Heart right ventricle (tissue), 16 donors: ENCODE measurements at regions not wholly inside any gene's neighbourhood (a gene's known extent, or its start where the extent isn't known, plus 50 kb on each side); places are given as distances from the start of the nearest gene placed in this dataset.

Experiments used
- ATAC-seq, 8 donors: fragments of 200-7000 bp; cut with Tn5 transposase; one replicate each; pipeline ENCODE4 v1.9.1; 2020; ENCODE audit warnings: mild to moderate bottlenecking in 8 of 8, moderate library complexity in 8 of 8, moderate number of reproducible peaks in 1 of 8
- DNase-seq, 2 donors: peaks; one replicate each; pipeline ENCODE4 v3.0.0-alpha.2; 2020
- H3K27ac ChIP-seq, 10 donors: fragments of 200-600 bp; sonication (generic) in 2 of 10; one replicate each; pipeline versions ENCODE4 v1.5.0 to v1.8.0; 2020 to 2022; ENCODE audit warnings: mild to moderate bottlenecking in 3 of 10
- H3K27me3 ChIP-seq, 7 donors: fragments of 200-600 bp; one replicate each; pipeline ENCODE4 v1.8.0; 2021 to 2022; ENCODE audit warnings: mild to moderate bottlenecking in 2 of 7
- H3K36me3 ChIP-seq, 9 donors: fragments of 200-600 bp; sonication (generic) in 1 of 9; one replicate each; pipeline versions ENCODE4 v1.5.0 to v1.8.0; 2020 to 2022; ENCODE audit warnings: mild to moderate bottlenecking in 2 of 9
- H3K4me1 ChIP-seq, 9 donors: fragments of 200-600 bp; sonication (generic) in 1 of 9; one replicate each; pipeline versions ENCODE4 v1.5.0 to v1.8.0; 2020 to 2022; ENCODE audit warnings: mild to moderate bottlenecking in 4 of 9
- H3K4me3 ChIP-seq, 10 donors: fragments of 200-600 bp; sonication (generic) in 2 of 10; one replicate each; pipeline versions ENCODE4 v1.5.0 to v1.8.0; 2020 to 2022; ENCODE audit warnings: mild to moderate bottlenecking in 7 of 10, moderate library complexity in 2 of 10
- H3K9me3 ChIP-seq, 11 donors: fragments of 200-600 bp in 10 of 11; sonication (generic) in 2 of 11; one replicate each; pipeline versions ENCODE4 v1.5.0 to v1.8.0; 2013 to 2022; ENCODE audit warnings: mild to moderate bottlenecking in 2 of 11, control low read depth in 1 of 11, moderate library complexity in 1 of 11
- WGBS, 2 donors: extraction: QIAGEN DNeasy Blood & Tissue Kit; methylation state at CpG; one replicate each; pipeline ENCODE4 v1.1.7; 2013; ENCODE audit warnings: inconsistent platforms in 1 of 2; 5-methylcytosine and 5-hydroxymethylcytosine counted together
- intact Hi-C, 10 donors: fragments of 100-400 bp; cut with DNase I; formaldehyde crosslinking; loops; one replicate each; pipeline versions ENCODE4 v1.11.1 to v1.14.2; 2022
- TF ChIP-seq, protein P1 (sequence below), 9 donors: fragments of 200-600 bp; sonication (generic) in 2 of 9; IDR thresholded peaks; one replicate each; pipeline versions ENCODE4 v1.5.0 to v1.8.0; 2021 to 2022; ENCODE audit warnings: antibody characterized with exemption in 9 of 9, mild to moderate bottlenecking in 5 of 9, moderate library complexity in 1 of 9
- donor health status: Arrhythmogenic right ventricular cardiomyopathy.
- donor health status: ischemic (EF 13 %, LVEDD 7.1; RV severe dilation, severe dysfunction).
- donor health status: healthy with polysubstance abuse.
- donor health status: DM: no; HTN: yes; CAD: no.
- donor health status: DM: no; HTN: no; CAD: no.
- donor health status: ischemic (EF 25% LVEDD 6.9; RV normal size, moderate dysfunction).
- donor health status: ischemic (EF 25% LVEDD 5.7; RV mildly dilated, moderate dysfunction).
- donor health status: healthy.
- donor health status: DM: yes; HTN: yes; CAD: no.
- donor health status: Ischemic cardiomyopathy.
- donor health status: ischemic (EF 35%, LVEDD 5.7; RV mildly dilated, moderate dysfunction).
- donor health status: nonischemic (EF 11% LVEDD 7.7; RV severe dilation, severe dysfunction).
- donor health status: DM: yes; HTN: yes; CAD: no.
- donor health status: PGD.
- donor health status: ischemic (EF 29% LVEDD 5.4; RV normal size, mild dysfunction).
- donor health status: nonischemic (EF 23%, LVEDD 6.1; RV moderate dilation, normal function).

DNA sequence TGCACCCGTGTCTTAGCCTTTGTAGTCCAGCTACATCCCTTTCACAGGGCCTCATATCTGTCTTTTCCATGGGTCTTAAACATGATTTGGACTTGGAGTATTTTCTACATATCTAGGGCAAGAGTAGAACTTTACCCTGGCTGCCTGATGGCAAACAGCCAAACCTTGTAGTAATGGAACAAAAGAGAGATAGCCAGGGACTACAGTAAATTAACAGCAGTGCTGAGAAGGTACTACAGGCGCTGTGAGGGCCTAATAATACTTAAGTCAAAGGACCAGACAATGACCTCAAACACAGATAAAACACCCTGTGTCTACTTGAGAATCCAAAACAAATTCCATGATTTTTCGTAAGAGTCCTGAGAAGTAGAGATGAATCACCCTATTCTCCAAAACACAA lies 111.0 kb upstream of the WDR17 start:
- ATAC-seq (no peak), DNase-seq (no peak)
- Histone ChIP-seq H3K36me3 (no peaks in the 10 kb centered on the region), H3K27ac (no peak overlapping the region), H3K4me3 (no peak overlapping the region), H3K27me3 (no peaks in the 10 kb centered on the region), H3K9me3 (no peaks in the 10 kb centered on the region), H3K4me1 (no peaks in the 10 kb centered on the region)
- TF ChIP-seq, protein P1, sequence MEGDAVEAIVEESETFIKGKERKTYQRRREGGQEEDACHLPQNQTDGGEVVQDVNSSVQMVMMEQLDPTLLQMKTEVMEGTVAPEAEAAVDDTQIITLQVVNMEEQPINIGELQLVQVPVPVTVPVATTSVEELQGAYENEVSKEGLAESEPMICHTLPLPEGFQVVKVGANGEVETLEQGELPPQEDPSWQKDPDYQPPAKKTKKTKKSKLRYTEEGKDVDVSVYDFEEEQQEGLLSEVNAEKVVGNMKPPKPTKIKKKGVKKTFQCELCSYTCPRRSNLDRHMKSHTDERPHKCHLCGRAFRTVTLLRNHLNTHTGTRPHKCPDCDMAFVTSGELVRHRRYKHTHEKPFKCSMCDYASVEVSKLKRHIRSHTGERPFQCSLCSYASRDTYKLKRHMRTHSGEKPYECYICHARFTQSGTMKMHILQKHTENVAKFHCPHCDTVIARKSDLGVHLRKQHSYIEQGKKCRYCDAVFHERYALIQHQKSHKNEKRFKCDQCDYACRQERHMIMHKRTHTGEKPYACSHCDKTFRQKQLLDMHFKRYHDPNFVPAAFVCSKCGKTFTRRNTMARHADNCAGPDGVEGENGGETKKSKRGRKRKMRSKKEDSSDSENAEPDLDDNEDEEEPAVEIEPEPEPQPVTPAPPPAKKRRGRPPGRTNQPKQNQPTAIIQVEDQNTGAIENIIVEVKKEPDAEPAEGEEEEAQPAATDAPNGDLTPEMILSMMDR (IDR thresholded peaks at IDR 0.05): no peak
- intact Hi-C loops: loop anchor here in 1 of 10 donors (10.0 kb wide), 1 partner anchor 390 kb away; no protein-coding TSS in a partner anchor
- 62 to 65% methylated on average over 3 of the region's 3 CpGs for WGBS, 2 donors

DNA sequence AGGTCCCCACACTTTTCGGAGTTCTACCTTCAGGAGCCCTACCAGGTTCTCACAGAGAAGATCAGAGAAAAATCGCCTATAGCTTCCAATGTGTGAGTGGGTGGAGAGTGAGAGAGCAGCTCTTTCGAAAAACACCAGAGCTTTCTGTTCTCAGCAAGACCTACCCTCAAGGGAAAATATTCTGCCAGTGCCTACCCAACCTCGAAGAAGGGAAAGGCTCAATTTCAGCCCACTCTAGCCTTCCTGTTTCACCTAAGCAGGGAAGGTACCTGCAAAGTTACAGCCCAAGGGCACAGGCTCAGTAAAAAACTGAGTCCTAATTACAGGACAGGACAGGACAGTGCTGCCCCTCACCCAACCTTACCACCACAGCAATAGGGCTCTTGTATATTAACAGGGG lies 104.0 kb upstream of the WDR17 start:
- no peaks in the 10 kb centered on the region for H3K36me3 ChIP-seq
- ATAC-seq (no peak), DNase-seq (no peak)
- TF ChIP-seq, protein P1 (IDR thresholded peaks at IDR 0.05): no peak
- no peaks in the 10 kb centered on the region for H3K27me3 ChIP-seq
- H3K4me1 ChIP-seq: no peaks in the 10 kb centered on the region
- intact Hi-C loops: no loop called here
- WGBS, 2 donors: 69 to 77% methylated on average over 4 of the region's 4 CpGs
- H3K4me3 ChIP-seq: no peak overlapping the region
- H3K27ac ChIP-seq: no peak overlapping the region
- peaks cover 0 to 8% (median 0%) of the 10 kb centered on the region in 11 donors for H3K9me3 ChIP-seq

DNA sequence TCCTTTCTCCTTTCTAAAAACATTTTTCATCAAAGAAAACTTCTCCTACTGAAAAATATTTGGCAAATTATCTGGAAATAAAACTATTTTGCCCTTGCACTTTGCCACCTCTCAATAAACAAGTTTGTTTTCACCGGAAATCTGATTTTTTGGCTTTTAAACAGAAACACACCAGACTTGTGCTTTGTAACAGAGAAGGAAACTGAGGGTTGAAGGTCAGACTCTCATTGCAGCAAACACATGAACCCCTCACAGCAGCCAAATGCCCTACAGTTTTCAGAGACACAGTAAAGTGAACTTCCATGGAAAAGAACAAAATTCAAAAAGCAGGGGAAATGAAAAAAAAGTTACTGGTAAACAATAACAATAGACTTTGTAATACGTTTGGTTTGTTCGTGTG lies 95.6 kb upstream of the WDR17 start:
- Histone ChIP-seq H3K27me3 (no peaks in the 10 kb centered on the region), H3K4me3 (no peak overlapping the region), H3K36me3 (no peaks in the 10 kb centered on the region), H3K4me1 (no peaks in the 10 kb centered on the region), H3K9me3 (peaks cover 0 to 24% (median 6%) of the 10 kb centered on the region in 11 donors), H3K27ac (no peak overlapping the region)
- TF ChIP-seq, protein P1 (IDR thresholded peaks at IDR 0.05): no peak
- intact Hi-C loops: no loop called here
- no peak for DNase-seq
- no peak for ATAC-seq
- 65 to 69% methylated on average over 3 of the region's 3 CpGs for WGBS, 2 donors

DNA sequence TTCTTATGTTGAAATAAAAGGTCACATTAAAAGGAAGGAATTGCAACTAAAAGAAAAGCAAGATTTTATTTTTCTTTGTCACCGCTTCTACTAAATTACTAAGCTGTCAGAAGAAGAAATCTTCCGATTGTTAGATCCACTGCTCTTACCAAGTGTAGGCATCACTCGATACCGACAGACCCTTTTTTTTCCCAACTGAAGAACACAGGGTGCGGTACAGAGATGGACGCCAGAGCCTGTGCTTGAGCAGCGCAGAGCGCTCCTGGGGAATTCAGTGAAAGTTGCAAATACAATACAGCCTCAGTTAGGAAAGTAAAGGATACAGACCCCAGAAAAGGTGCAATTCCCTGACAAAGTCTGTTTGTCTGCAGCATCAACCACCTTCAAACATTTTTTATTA lies 94.9 kb upstream of the WDR17 start:
- Histone ChIP-seq H3K4me1 (no peaks in the 10 kb centered on the region), H3K4me3 (no peak overlapping the region), H3K27me3 (no peaks in the 10 kb centered on the region), H3K9me3 (peaks cover 0 to 24% (median 6%) of the 10 kb centered on the region in 11 donors), H3K27ac (no peak overlapping the region), H3K36me3 (no peaks in the 10 kb centered on the region)
- TF ChIP-seq, protein P1 (IDR thresholded peaks at IDR 0.05): no peak
- DNase-seq (no peak), ATAC-seq (no peak)
- intact Hi-C loops: no loop called here
- 60% methylated on average over 8 of the region's 8 CpGs for WGBS, 2 donors
